ENCODE measurements at regions not wholly inside any gene's neighbourhood (a gene's known extent, or its start where the extent isn't known, plus 50 kb on each side); places are given as distances from the start of the nearest gene placed in this dataset.

DNA sequence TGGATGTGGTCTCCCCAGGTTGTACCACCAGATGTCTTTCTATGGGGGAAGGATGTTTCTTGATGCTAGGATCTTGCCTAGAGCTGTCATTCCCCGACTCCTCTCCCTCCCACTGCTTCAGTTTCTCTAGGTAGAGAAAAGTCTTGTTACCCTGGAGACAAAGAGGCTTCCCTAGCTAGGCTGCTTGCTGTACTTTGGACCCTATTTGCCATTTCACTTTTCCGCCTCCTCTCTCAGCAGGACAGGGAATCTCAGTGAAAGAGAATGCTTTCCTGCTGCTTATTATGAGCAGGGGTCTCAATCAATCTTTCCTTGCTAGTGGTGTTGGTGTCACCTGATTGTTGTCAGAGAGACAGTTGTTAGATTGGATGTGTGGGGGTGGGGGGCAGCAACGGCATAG, 818.8 kb upstream of the GYPC start (continued):
- TF ChIP-seq GRHL2 (CRISPR knock-in tag; IDR thresholded peaks at IDR 0.05; ENCODE audit: insufficient replicate concordance, severe bottlenecking) (no peak), TP53 (CRISPR knock-in tag; IDR thresholded peaks at IDR 0.05) (no peak), PRDM15 (CRISPR knock-in tag; IDR thresholded peaks at IDR 0.05) (no peak), CTCF (IDR thresholded peaks at IDR 0.05) (no peak), ZBTB21 (CRISPR knock-in tag; IDR thresholded peaks at IDR 0.05; ENCODE audit: borderline replicate concordance) (no peak), NR2C2 (CRISPR knock-in tag; IDR thresholded peaks at IDR 0.05) (no peak)
- TF ChIP-seq, protein P1, sequence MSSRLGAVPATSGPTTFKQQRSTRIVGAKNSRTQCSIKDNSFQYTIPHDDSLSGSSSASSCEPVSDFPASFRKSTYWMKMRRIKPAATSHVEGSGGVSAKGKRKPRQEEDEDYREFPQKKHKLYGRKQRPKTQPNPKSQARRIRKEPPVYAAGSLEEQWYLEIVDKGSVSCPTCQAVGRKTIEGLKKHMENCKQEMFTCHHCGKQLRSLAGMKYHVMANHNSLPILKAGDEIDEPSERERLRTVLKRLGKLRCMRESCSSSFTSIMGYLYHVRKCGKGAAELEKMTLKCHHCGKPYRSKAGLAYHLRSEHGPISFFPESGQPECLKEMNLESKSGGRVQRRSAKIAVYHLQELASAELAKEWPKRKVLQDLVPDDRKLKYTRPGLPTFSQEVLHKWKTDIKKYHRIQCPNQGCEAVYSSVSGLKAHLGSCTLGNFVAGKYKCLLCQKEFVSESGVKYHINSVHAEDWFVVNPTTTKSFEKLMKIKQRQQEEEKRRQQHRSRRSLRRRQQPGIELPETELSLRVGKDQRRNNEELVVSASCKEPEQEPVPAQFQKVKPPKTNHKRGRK (CRISPR knock-in tag; IDR thresholded peaks at IDR 0.05; ENCODE audit: borderline replicate concordance) = no peak
- TF ChIP-seq, protein P2, sequence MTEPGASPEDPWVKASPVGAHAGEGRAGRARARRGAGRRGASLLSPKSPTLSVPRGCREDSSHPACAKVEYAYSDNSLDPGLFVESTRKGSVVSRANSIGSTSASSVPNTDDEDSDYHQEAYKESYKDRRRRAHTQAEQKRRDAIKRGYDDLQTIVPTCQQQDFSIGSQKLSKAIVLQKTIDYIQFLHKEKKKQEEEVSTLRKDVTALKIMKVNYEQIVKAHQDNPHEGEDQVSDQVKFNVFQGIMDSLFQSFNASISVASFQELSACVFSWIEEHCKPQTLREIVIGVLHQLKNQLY (CRISPR knock-in tag; IDR thresholded peaks at IDR 0.05) = no peak
- TF ChIP-seq, protein P3, sequence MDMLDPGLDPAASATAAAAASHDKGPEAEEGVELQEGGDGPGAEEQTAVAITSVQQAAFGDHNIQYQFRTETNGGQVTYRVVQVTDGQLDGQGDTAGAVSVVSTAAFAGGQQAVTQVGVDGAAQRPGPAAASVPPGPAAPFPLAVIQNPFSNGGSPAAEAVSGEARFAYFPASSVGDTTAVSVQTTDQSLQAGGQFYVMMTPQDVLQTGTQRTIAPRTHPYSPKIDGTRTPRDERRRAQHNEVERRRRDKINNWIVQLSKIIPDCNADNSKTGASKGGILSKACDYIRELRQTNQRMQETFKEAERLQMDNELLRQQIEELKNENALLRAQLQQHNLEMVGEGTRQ (CRISPR knock-in tag; IDR thresholded peaks at IDR 0.05) = no peak

- H3K36me3 Mint-ChIP-seq = peaks cover 49% of the 10 kb centered on the region
- TF ChIP-seq RORB (CRISPR knock-in tag; IDR thresholded peaks at IDR 0.05) = no peak
- no peak for TF ChIP-seq ZNF423 (CRISPR knock-in tag; IDR thresholded peaks at IDR 0.05)
- no peak for TF ChIP-seq CREB1 (CRISPR knock-in tag; IDR thresholded peaks at IDR 0.05)
- no peak for TF ChIP-seq OVOL2 (CRISPR knock-in tag; IDR thresholded peaks at IDR 0.05; ENCODE audit: borderline replicate concordance)
- TF ChIP-seq, protein P4, sequence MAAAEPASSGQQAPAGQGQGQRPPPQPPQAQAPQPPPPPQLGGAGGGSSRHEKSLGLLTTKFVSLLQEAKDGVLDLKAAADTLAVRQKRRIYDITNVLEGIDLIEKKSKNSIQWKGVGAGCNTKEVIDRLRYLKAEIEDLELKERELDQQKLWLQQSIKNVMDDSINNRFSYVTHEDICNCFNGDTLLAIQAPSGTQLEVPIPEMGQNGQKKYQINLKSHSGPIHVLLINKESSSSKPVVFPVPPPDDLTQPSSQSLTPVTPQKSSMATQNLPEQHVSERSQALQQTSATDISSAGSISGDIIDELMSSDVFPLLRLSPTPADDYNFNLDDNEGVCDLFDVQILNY (CRISPR knock-in tag; IDR thresholded peaks at IDR 0.05) = no peak
- TF ChIP-seq FOXP1 (CRISPR knock-in tag; IDR thresholded peaks at IDR 0.05; ENCODE audit: borderline replicate concordance) = no peak
- no peak for TF ChIP-seq FOXK1 (CRISPR knock-in tag; IDR thresholded peaks at IDR 0.05)
- TF ChIP-seq ATF2 (CRISPR knock-in tag; IDR thresholded peaks at IDR 0.05; ENCODE audit: borderline replicate concordance, low read depth) = no peak
- no peak for TF ChIP-seq E2F4 (CRISPR knock-in tag; IDR thresholded peaks at IDR 0.05; ENCODE audit: borderline replicate concordance, low read depth)
- TF ChIP-seq ZNF138 (CRISPR knock-in tag; conservative IDR thresholded peaks at IDR 0.05) = no peak
- TF ChIP-seq, protein P1 (CRISPR knock-in tag; IDR thresholded peaks at IDR 0.05; ENCODE audit: borderline replicate concordance) = no peak
- TF ChIP-seq ZNF671 (CRISPR knock-in tag; IDR thresholded peaks at IDR 0.05) = no peak
- TF ChIP-seq ZNF232 (CRISPR knock-in tag; IDR thresholded peaks at IDR 0.05) = no peak
- no peak for TF ChIP-seq KAT7 (CRISPR knock-in tag; IDR thresholded peaks at IDR 0.05; ENCODE audit: borderline replicate concordance)
Measured at GRCh38 chr2:125837611-125838010, 818.3 kb upstream of the GYPC start.

More at GRCh38 chr2:125837611-125838010, 818.3 kb upstream of the GYPC start:
- DNase-seq (ENCODE audit: low spot score) (no peak), ATAC-seq (no peak)
- POLR2A ChIA-PET = no interaction called here
- Mint-ChIP-seq H3K27ac (no peak overlapping the region), H3K4me3 (no peak overlapping the region), H3K4me1 (no peaks in the 10 kb centered on the region), H3K9me3 (peaks cover 79% of the 10 kb centered on the region), H3K27me3 (ENCODE audit: low read depth) (no peaks in the 10 kb centered on the region)
- CTCF ChIA-PET = no interaction called here

Measured in WTC11 (cell line).